C4-2B (cell line): ENCODE measurements at regions not wholly inside any gene's neighbourhood (a gene's known extent, or its start where the extent isn't known, plus 50 kb on each side); places are given as distances from the start of the nearest gene placed in this dataset.

Source experiments
- ZFX ChIP-seq: fragments of 450-650 bp; IDR thresholded peaks from 2 replicates; pipeline ENCODE4 v1.6.1; 2017
- TF ChIP-seq, protein P1 (sequence below): fragments of 450-650 bp; conservative IDR thresholded peaks from 2 replicates; pipeline ENCODE4 v1.5.1; 2017; ENCODE audit warnings: mild to moderate bottlenecking

DNA sequence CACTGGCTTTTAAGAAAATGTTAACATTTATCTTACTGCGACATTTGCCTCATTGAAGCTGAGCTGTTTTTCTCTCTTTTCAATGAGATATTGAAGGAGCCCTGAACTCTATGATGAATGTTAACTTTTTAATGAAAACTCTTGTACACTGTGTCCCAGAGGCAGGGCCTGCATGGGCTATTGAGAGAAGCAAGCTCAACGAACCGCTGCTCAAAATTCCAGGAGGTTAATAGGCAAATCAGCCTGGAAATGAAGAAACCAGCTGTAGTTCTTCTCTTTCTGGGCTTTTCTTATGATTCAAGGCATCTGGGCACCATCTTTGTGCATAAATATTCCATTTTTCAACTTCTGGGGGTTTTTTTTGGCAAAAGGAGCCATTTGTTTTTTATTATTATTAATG, 168.4 kb upstream of the NPVF start:
- TF ChIP-seq, protein P1, sequence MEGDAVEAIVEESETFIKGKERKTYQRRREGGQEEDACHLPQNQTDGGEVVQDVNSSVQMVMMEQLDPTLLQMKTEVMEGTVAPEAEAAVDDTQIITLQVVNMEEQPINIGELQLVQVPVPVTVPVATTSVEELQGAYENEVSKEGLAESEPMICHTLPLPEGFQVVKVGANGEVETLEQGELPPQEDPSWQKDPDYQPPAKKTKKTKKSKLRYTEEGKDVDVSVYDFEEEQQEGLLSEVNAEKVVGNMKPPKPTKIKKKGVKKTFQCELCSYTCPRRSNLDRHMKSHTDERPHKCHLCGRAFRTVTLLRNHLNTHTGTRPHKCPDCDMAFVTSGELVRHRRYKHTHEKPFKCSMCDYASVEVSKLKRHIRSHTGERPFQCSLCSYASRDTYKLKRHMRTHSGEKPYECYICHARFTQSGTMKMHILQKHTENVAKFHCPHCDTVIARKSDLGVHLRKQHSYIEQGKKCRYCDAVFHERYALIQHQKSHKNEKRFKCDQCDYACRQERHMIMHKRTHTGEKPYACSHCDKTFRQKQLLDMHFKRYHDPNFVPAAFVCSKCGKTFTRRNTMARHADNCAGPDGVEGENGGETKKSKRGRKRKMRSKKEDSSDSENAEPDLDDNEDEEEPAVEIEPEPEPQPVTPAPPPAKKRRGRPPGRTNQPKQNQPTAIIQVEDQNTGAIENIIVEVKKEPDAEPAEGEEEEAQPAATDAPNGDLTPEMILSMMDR: no peak
- TF ChIP-seq ZFX: no peak
